Germinal center (tissue), 1 donor: ENCODE measurements at regions not wholly inside any gene's neighbourhood (a gene's known extent, or its start where the extent isn't known, plus 50 kb on each side); places are given as distances from the start of the nearest gene placed in this dataset.

Experiments used
- DNase-seq: peaks from one replicate; pipeline ENCODE4 v3.0.0; 2012; ENCODE audit warnings: mixed read lengths, low spot score

DNA sequence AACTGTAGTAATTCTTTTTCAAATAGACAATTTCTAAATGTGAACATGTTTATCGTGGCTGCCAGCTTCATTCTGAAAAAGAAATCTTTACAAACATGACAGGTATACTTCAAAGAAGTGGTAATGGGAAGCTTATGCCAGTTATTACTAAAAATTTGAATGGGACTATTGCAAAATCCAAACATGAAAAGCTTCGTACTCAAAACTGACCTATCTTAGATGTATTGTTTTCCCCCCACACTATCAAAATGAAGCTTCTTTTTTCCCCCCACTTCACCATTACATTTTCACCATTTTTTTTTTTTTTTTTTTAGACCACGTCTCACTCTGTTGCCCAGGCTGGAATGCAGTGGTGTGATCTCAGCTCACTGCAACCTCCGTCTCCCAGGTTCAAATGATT lies 50.4 kb upstream of the SERTAD2 start:
- no peak for DNase-seq

DNA sequence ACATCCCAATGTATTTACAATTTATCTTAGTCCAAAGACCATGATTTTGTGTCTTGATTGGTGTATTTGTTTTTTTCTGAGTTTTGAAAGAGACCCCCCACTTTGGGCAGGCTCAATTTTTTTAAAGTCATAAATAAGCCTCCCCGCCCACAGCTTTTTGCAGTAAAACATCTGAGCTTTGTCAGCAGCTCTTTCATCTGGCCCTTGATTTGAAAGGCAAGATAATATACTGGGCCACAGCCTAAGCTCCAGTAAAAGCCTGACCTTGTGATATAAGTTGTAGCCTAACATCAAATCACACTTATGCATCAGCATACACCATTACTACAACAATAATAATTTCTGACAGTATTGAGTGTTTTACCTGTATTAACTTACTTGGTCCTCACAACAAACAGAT lies 51.3 kb upstream of the SERTAD2 start:
- DNase-seq, result no peak

DNA sequence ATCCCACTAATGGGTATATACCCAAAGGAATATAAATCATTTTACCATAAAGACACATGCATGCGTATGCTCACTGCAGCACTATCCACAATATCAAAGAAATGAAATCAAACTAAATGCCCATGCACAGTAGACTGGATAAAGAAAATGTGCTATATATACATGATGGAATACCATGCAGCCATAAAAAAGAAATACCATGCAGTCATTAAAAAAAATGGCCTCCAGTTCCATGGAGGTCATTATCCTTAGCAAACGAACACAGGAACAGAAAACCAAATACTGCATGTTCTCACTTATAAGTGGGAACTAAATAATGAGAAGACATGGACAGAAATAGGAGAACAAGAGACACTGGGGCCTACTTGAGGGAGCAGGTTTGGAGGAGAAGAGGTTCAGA lies 53.6 kb upstream of the SERTAD2 start:
- DNase-seq, result no peak

DNA sequence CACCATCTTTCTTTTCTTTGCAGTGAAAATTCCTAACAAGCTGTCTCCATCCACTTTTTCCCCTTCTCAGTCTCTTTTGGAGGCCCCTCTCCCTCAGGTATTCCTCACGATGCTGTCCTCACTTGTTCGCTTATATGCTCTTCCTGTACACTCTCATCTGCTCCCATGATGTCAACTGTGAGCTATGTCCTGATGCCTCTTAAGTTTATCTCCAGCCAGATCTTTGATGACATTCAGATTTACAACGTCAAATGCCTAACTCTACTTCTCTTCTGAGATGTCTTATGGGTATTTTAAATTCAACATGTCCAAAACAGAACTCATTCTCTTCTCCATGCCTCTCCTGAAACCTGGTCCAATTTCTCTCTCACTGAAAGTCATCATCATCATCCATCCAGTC lies 55.1 kb upstream of the SERTAD2 start:
- DNase-seq, result no peak

DNA sequence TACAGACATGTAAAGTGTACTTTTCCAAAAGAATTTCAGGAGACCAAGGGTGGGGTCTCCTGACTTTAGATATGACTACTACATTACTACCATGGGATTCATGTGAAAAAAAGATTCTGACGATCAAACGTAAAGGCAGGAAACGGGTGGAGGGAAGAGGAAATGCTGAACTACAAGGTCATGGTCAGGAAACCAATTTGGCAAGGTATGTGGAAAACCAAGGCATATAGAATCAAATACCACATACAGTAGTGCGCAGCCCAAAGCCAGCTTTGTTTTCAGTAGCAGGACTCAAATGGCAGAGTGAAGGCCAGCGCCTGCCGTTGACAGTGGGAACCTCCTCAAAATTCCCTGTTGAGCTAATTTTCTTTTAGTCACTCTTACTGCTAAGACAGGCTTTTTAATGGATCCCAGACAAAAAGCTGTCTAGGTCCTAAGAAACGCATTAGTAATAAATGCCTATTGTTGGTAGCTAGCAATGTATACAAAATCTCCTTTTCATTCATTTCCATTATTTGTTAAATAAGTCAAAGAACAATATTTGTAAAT lies 57.6 kb upstream of the SERTAD2 start:
- DNase-seq, result no peak

DNA sequence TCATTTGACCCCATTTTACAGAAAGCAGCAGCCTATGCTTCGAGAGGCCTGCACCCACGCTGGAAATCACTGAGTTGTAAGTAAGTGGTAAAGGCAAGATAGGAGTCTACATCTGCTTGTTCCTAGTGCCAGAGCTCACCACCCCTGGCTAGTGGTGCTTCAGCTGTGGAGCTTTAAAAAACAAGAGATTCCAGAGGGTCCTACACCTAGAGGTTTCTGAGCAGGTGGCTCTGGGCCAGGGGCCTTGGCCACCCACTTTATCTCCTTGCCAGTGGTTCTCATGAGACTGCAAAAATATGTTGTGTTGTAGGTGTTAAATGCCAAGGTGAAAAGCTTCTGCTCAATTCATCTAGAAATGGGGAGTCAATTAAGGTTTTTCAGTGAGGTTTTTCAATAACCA lies 60.0 kb upstream of the SERTAD2 start:
- no peak for DNase-seq

DNA sequence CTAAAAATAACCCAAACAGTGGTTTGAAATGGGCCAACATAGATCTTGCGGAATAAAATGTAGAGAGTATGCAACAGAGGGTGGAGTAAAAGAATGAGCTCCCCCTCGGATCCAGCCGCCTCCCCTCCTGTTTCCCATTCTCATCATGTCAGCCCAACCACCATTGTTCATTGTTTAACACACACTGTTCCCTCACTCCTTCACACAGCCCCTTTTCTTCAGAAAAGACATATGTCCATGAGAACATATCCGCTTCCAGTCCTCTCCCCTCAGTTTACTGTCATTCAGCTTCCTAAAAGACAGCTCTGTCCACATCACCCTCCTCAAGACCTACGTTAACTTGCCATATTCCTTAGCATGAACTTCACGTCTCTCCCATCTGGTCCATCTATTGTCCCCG lies 62.9 kb upstream of the SERTAD2 start:
- DNase-seq, result no peak

DNA sequence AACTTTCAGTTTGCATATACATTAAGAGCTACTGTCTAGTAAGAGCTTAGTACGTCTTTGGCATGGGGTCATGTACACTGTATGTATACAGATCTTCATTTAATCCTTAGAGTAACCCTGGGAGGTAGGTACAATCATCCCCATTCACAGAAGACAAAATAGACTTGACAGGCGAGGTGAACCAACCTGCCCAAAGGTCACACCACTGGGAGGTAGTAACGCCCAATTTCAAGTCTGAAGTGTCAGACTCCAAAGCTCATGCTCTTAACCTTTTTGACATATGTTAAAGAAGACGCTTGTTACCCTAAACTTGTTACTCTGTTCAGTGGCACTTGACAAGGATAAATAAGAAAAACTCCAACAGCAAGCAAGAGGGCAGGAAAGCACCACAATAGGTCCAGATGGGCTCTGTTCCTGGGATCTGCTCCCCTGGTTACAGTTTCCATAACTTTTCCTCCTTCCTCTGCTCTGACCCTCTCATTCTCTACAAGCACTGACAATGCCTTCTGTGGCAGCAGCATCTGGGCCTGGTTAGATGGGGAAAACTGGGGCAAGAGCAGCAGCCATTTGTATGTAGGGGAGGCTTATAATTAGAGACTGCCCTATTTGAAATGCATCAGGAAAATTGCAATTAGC lies 64.7 kb upstream of the SERTAD2 start:
- DNase-seq, result no peak

DNA sequence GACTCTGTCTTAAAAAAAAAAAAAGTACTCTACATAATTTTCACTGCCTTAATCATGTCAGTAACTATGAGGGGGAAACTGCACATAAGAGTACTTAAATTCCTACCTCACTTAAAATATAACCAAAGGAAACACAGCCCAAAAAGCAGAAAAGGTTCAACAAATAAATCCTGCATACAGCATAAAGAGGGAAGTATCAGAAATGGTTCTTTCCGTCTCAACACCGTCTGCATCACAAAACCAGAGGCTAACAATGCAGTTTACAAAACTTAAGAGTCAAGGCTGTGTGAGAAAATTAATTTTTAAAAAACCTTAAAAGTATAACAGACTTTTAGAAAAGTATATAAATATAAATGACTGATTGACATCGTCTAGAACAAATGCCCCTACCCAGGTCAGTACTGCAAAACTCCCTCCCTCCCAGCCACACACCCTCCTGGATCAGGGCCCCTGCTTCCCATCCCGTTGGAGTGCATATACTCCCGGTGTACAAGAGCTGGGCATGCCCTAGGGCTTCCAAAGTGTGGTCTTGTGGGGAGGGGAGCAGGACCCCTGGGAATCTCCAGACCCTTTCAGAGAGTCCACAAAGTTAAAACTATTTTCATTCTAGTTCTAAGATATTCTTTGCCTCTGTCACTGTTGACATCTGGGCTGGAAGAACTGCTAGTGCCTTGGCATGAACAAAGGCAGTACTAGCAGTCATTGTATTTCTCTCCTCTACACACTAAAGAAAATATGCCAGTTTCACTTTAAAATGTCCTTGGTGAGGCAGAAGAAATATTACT lies 67.0 kb upstream of the SERTAD2 start:
- no peak for DNase-seq

DNA sequence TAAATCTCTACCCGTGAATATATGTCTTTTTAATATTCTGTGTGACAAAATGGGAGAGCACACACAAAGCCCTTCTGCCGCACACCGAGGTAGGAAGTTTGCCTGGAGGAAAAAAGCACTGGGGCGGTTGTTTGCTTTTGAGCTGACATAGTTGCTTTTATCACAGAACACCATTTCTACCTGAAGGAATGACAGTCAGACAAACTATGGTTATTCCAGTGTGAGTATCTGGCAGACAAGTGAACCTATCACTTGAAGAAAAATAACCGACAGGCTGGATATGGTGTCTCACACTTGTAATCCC lies 67.6 kb upstream of the SERTAD2 start:
- no peak for DNase-seq

DNA sequence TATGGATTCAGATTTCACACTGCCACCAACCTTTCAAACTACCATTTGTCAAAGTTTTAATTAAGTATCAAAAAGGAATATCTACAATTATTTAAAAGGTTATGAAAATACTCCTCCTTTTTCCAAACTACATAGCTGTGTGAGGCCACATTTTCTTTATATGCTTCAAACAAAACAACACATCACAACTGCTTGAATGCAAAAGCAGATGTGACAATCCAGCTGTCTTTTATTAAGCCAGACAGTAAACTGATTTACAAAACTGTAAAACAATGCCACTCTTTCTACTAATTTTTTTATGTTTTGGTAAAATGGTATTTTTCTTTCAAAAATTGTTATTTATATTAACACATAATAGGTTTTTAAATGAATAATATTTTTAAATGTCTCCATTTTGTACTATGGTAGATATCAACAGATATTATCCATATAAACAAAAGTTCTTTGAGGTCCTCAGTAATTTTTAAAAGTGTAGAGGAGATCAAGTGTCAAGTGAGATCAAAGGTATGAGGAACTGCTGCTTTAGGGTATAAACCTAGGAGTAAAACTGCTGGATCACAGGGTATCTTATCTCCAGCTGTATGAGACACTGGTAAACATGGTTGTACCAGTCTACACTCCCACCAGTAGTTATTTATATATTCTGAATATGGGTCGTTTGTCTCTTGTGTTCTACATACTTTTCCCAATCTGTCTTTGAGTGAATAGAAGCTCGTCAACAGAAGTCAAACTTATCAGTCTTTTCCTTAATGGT lies 68.8 kb upstream of the SERTAD2 start:
- DNase-seq, result no peak

DNA sequence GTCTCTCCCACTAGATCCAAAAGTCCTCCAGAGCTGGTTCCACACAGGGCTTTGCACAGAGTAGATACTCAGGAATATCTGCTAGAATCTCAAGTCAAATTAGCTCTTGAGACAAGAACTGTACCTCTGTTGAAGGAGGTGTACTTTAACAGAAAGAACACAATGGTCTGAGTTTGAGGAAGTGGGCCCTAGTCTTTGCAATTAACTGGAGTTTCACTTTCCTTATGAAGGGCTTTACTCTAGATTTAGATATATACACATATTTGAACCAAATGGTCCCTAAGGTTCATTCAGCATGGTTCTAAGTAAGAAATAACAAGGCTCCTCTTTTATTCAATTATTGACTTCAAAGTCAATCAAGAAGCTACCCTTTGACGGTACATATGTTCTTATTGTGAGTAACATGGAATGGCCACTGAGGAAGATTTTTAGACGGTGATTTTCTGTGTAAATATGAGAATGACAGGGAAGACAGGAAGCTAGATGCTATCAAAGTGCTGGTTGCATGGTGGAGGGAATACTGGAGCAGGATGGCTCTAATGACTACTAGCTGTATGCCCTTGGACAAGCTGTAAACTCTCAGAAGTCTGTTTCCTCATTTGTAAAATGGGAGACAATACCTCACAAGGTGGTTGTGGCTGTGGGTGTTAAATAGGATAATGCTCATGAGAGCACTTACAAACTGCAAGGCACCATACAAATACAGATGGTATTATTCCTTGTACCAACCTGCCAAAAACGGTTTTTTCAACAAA lies 73.5 kb upstream of the SERTAD2 start:
- peak; percentile 63 for DNase-seq

DNA sequence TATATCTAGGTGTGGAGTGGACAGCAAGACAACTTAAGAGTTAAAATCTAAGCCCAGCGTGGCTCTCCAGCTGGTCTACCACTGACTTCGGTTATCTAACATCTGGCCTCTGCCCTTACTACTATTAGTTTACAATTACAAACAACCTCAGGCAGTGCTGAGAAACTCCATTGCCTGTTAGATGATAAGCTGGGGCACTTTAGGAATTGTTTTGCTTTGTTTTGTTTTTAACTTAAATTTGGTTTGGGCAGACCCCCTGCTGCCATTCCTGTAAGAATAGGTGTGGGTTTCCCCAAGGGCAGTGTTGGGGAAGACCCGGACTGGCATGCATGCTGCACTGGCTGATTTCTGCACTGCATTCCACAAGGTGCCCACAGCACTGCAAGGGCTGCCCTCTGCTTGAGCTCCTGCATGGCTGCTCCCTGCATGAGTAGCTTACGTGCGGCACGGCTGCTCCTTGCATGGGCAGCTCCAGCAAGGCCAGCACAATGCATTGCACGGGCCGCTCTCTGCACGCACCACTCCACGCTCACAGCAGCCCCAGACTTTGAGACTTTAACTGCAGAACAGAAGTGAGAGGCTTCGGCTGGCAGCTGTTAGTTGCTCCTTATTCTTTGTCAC lies 74.2 kb upstream of the SERTAD2 start:
- peak; percentile 17 for DNase-seq

DNA sequence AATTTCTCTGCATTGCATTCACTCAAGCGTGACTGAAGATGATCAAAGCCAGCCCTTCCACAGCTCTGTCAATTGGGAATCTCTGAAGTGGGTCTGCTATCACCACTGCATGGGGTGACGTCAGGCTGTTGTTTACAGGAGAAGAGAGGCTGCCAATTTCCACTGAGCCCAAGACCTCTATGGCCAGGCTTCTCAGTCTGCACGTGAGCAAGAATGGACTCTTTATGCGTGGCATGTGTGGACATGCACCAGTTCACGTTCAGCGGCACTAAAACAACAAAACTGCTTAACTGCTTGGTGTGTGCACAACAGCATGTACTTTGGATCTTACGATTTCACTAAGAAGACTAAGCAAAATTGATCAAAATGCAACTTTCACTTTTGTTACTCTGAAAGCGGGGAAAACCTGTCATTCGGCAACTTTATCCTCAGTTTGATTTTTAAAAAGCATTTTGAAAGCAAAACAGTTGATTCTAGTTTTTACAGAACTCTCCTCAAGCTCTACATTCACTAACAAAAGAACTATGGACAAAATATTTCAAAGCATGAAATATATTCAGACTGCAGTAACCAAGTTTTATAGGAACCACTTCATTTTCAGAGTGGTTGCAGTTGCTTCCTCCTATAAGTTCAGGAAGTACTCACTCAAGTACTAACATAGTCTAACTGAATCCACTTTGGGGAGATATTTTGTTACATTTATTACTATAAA lies 77.0 kb upstream of the SERTAD2 start:
- peak; percentile 50 for DNase-seq

DNA sequence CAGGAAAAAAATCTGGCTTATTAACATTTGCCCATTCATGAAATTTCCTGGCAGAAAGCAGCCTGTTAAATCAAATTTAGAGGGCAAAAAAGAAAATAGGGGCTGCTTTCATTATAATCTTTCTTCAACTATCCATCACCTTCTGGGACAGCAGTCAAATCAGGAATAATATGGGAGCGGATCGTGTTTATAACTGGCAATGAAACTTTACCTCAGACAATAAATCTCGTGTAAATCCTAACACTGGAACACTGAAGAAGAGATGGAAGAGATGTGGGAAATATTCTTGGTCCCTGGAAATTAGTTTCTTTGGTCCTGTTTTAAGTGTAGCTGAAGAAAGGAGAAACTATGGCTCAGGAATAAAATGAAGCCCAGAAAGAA lies 77.5 kb upstream of the SERTAD2 start:
- DNase-seq, result no peak

DNA sequence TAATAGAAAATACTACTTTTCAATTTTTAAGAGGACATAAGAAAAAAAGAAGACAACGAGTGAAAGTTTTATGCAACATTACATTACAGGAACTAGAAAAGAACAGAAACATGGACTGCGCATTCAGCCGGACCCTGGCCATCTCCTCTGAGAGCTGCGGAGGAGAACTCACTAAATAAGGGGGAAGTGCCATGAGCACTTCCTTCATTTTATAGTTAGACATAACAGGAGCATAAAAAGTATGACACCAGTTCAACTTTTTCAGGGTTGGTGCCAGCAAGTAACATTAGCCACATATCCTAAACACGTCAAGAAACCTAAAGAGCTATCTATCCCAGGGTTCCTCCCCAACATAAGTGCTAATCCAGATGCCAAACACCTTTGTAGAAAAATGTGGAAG lies 78.0 kb upstream of the SERTAD2 start:
- DNase-seq, result no peak

DNA sequence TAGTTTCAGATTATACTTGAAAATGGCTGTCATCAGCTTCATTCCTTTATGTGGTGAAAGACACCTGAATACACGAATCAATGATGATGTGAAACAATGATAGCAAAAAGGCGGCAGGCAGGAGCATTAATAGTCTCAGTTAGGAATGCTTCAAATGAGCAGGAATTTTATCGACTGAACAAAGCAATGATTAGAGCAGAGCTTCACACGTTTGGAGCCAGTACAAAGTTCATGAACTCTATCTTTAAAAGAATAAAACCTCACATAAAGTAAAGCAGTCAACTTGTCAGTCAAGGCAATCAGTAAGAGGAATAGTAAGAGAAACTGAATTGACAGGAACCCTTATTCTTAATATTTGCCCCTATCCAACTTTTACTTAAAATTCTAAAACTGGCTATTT lies 78.4 kb upstream of the SERTAD2 start:
- no peak for DNase-seq

DNA sequence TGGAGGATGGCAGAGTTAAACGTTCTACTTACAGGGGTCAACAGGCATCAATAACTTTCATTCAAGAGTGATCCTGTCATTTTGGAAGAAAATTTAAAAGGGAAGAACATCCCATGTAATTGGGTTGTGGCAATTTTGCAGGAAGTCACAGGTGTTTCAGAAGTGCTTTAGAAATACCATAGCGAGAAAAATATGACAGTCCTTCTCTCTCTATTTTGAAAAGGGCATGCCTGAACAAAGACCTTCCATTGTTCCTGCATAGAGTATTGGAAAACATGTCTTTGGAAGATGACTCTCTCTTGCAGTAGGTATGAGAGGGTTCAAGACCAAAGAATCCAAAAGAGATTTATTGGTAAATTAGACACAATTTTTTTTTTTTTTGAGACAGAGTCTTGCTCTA lies 81.8 kb upstream of the SERTAD2 start:
- DNase-seq, result no peak

DNA sequence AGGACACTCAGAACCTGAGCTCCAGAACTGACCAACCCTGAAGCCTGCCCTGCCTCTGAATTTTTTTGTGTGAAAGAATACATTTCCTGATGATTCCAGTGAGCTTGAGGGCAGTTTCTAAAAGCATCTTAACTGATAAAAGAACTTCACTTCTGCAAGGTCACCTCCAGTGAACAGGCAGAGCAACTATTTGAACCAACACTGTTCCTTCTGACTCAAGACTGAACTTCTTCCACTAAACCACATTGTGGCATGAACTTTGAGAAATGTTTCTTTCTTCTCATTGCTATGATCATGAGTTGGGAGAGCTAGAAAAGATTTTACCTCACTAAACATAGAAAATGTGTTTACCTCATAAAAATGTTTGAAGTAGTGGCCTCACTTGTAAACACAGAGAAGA lies 83.8 kb upstream of the SERTAD2 start:
- no peak for DNase-seq

DNA sequence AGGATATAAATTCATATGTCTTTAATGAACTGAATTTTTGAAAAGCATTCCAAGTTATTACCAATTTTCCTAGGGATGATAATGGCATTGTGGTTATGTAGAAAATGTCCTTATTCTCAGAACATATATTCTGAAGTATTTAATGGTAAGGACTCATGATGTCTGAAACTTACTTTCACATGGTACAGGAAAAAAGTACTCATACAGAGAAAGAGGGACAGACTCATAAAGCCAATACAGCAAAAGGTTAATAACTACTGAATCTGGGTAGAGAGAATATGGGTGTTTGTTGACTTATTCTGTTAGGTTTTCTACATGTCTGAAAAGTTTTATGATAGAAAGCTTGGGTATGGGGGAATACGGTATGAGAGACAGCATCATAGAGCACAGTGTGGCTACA lies 84.3 kb upstream of the SERTAD2 start:
- no peak for DNase-seq

DNA sequence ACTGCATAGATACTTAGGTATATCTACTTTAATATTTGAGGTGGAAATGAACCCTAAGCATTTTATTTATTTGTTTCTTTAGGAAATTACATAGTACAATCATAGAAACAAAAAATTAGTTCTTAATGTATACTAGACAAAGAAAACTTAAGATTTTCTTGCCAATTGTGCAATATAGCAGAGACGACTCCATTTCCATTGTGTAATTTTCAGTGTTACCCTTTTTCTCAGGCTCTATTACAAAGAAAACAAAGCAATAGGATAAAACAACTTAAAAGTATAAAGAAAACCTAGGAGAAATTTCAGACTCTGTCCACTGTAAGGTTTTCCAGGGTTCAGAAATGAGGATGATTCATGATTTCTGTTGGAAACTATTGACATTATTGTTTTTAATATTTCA lies 89.0 kb upstream of the SERTAD2 start:
- DNase-seq, result no peak
